ENCODE measurements at regions not wholly inside any gene's neighbourhood (a gene's known extent, or its start where the extent isn't known, plus 50 kb on each side); places are given as distances from the start of the nearest gene placed in this dataset.

DNA sequence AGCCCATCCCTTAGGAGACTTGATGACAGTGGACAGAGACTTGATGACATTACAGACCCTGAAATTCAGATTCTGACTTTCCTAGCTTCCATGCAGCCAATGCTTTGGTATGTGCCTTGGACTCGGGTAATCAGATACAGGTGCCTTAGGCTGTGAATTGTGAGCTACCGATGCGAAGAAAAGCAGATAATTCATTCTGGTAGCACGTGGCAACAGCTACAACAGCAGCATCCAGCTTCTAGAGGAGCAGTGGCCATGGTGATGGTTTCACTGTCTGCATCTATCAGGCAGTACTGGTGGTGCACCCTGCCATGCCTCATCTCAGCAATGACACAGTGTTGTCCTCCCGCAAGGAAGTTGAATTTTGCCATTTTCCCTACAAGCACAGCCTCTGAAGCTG lies 126.9 kb upstream of the TAPT1 start:
- intact Hi-C loops (cut with DNase I; ENCODE audit: low total_unique reads) (no loop called here), in situ Hi-C loops (cut with MboI; ENCODE audit: low pct_ligation_motif_present in 1 of 4, low pct_unique_long_range_greater_than_20kb in 1 of 4, low sequenced_read_pairs in 3 of 4) (no loop called here)
- no peak for DNase-seq
- TF ChIP-seq POLR2A (IDR thresholded peaks at IDR 0.05) (no peak), POLR2AphosphoS5 (IDR thresholded peaks at IDR 0.05) (no peak), EP300 (IDR thresholded peaks at IDR 0.05; ENCODE audit: low read depth) (no peak), CTCF (IDR thresholded peaks at IDR 0.05) (no peak)
- Histone ChIP-seq H3K27ac (no peak overlapping the region), H3K9me3 (no peaks in the 10 kb centered on the region), H3K4me3 (no peak overlapping the region), H3K27me3 (no peaks in the 10 kb centered on the region), H3K36me3 (no peaks in the 10 kb centered on the region), H3K4me1 (no peaks in the 10 kb centered on the region)
- WGBS, 2 donors (ENCODE audit: low coverage in 1 of 2) = 80 to 100% methylated on average over 1 to 5 of the region's 5 CpGs

- H3K4me1 ChIP-seq = no peaks in the 10 kb centered on the region
- DNase-seq = no peak
- no peaks in the 10 kb centered on the region for H3K27me3 ChIP-seq
- intact Hi-C loops (cut with DNase I; ENCODE audit: low total_unique reads) = no loop called here
- H3K9me3 ChIP-seq = no peaks in the 10 kb centered on the region
- H3K36me3 ChIP-seq = no peaks in the 10 kb centered on the region
- in situ Hi-C loops (cut with MboI; ENCODE audit: low pct_ligation_motif_present in 1 of 4, low pct_unique_long_range_greater_than_20kb in 1 of 4, low sequenced_read_pairs in 3 of 4) = no loop called here
- TF ChIP-seq POLR2AphosphoS5 (IDR thresholded peaks at IDR 0.05) = no peak
- no peak for TF ChIP-seq CTCF (IDR thresholded peaks at IDR 0.05)
- 67% methylated on average over 8 of the region's 8 CpGs for WGBS, 2 donors (ENCODE audit: low coverage in 1 of 2)
- no peak overlapping the region for H3K4me3 ChIP-seq
- no peak overlapping the region for H3K27ac ChIP-seq
These were observed 124.9 kb upstream of the TAPT1 start for GRCh38 chr4:16351161-16351560.

- Histone ChIP-seq H3K9me3 (no peaks in the 10 kb centered on the region), H3K4me3 (no peak overlapping the region), H3K27me3 (no peaks in the 10 kb centered on the region), H3K27ac (no peak overlapping the region), H3K4me1 (no peaks in the 10 kb centered on the region), H3K36me3 (no peaks in the 10 kb centered on the region)
- DNase-seq = no peak
- intact Hi-C loops (cut with DNase I; ENCODE audit: low total_unique reads) = no loop called here
- in situ Hi-C loops (cut with MboI; ENCODE audit: low pct_ligation_motif_present in 1 of 4, low pct_unique_long_range_greater_than_20kb in 1 of 4, low sequenced_read_pairs in 3 of 4) = no loop called here
- WGBS, 2 donors (ENCODE audit: low coverage in 1 of 2) = 33 to 76% methylated on average over 1 of the region's 1 CpG
- TF ChIP-seq POLR2A (IDR thresholded peaks at IDR 0.05) = no peak
- TF ChIP-seq EP300 (IDR thresholded peaks at IDR 0.05; ENCODE audit: low read depth) = no peak
- TF ChIP-seq CTCF (IDR thresholded peaks at IDR 0.05) = no peak
- no peak for TF ChIP-seq POLR2AphosphoS5 (IDR thresholded peaks at IDR 0.05)
These were observed 118.6 kb upstream of the TAPT1 start for GRCh38 chr4:16344853-16345252.

DNA sequence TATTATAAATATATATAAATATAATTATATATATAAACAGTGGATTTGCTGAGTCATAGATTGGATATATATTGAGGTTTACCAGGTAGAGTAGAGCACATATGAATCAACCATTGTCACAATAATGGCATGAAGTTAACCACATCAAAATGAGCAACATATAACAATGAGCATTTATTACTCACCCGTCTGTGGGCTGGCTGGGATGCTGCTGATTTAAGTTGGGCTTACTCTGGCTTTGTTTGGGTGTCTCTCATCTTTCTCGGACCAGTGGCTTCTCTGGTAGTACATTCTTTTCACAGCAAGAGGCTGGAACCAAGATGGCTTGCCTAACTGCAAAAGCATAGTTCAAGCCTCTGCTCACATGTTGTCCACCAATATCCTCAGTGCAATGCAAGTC lies 111.7 kb upstream of the TAPT1 start:
- TF ChIP-seq POLR2AphosphoS5 (IDR thresholded peaks at IDR 0.05) (no peak), POLR2A (IDR thresholded peaks at IDR 0.05) (no peak), EP300 (IDR thresholded peaks at IDR 0.05; ENCODE audit: low read depth) (no peak), CTCF (IDR thresholded peaks at IDR 0.05) (no peak)
- no peak for DNase-seq
- WGBS, 2 donors (ENCODE audit: low coverage in 1 of 2) = 63% methylated on average over 2 of the region's 2 CpGs; no CpG with 5 or more reads in 1 of the 2 donors
- intact Hi-C loops (cut with DNase I; ENCODE audit: low total_unique reads) (no loop called here), in situ Hi-C loops (cut with MboI; ENCODE audit: low pct_ligation_motif_present in 1 of 4, low pct_unique_long_range_greater_than_20kb in 1 of 4, low sequenced_read_pairs in 3 of 4) (no loop called here)
- no peak overlapping the region for H3K4me3 ChIP-seq
- H3K36me3 ChIP-seq = no peaks in the 10 kb centered on the region
- H3K27me3 ChIP-seq = no peaks in the 10 kb centered on the region
- H3K4me1 ChIP-seq = no peaks in the 10 kb centered on the region
- H3K9me3 ChIP-seq = no peaks in the 10 kb centered on the region
- no peak overlapping the region for H3K27ac ChIP-seq

Measured in transverse colon (tissue), 4 donors.